ENCODE measurements at regions not wholly inside any gene's neighbourhood (a gene's known extent, or its start where the extent isn't known, plus 50 kb on each side); places are given as distances from the start of the nearest gene placed in this dataset.

DNA sequence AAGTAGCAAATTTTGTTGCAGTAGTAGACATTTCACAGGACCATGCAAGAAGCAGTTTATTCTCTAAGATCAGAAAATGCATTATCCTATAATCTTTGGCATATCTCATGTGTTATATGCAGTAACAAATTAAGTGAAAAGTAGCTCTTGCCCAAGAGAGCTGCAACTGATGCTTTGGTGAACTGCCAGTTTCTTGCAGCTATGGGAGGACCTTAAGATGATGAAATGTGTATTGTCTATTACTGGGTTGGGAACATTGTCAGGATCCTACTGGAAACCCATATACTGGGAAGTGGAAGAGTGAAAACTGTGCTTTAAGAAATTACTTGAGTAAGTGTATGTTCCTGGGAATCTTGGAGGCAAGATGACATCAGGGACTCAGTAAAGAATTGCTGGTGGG, 238.8 kb downstream of the DACT1 start:
- TF ChIP-seq CTCF (IDR thresholded peaks at IDR 0.05), result no peak
- TF ChIP-seq POLR2AphosphoS5 (IDR thresholded peaks at IDR 0.05), result no peak
- no peak for TF ChIP-seq POLR2A (IDR thresholded peaks at IDR 0.05)

All from prostate gland (tissue), 2 donors.